Left lung (tissue), 4 donors: ENCODE measurements at regions not wholly inside any gene's neighbourhood (a gene's known extent, or its start where the extent isn't known, plus 50 kb on each side); places are given as distances from the start of the nearest gene placed in this dataset.
"Not testable (repeated sequence)": the region's sequence is repeated elsewhere in the genome, so short reads cannot be mapped to it uniquely, and the experiment has no call there.

Experiments
- ATAC-seq: fragments of 200-7000 bp; cut with Tn5 transposase; one replicate; pipeline ENCODE4 v1.9.1; 2020; ENCODE audit warnings: moderate library complexity
- DNase-seq, 4 donors: peaks; one replicate each; pipeline ENCODE4 v3.0.0-alpha.2; 2013 to 2020
- H3K27ac ChIP-seq, 2 donors: fragments of 200-600 bp; sonication (generic) in 1 of 2; one replicate each; pipeline versions ENCODE4 v1.5.0 to v1.8.0; 2020 to 2021
- H3K27me3 ChIP-seq, 2 donors: fragments of 200-600 bp; sonication (generic) in 1 of 2; one replicate each; pipeline versions ENCODE4 v1.5.0 to v1.8.0; 2020 to 2021
- H3K36me3 ChIP-seq, 2 donors: fragments of 200-600 bp; sonication (generic) in 1 of 2; one replicate each; pipeline versions ENCODE4 v1.5.0 to v1.8.0; 2020 to 2021
- H3K4me1 ChIP-seq, 2 donors: fragments of 200-600 bp; one replicate each; pipeline ENCODE4 v1.8.0; 2021
- H3K4me3 ChIP-seq, 2 donors: fragments of 200-600 bp; sonication (generic) in 1 of 2; one replicate each; pipeline versions ENCODE4 v1.5.0 to v1.8.0; 2020 to 2021; ENCODE audit warnings: mild to moderate bottlenecking in 1 of 2
- H3K9me3 ChIP-seq, 2 donors: fragments of 200-600 bp; sonication (generic) in 1 of 2; one replicate each; pipeline versions ENCODE4 v1.5.0 to v1.8.0; 2020 to 2021
- intact Hi-C, 2 donors: fragments of 100-400 bp; cut with DNase I; formaldehyde crosslinking; loops; one replicate each; pipeline versions ENCODE4 v1.11.2 to v1.14.2; 2022
- TF ChIP-seq, protein P1 (sequence below), 2 donors: fragments of 200-600 bp; sonication (generic) in 1 of 2; IDR thresholded peaks; one replicate each; pipeline versions ENCODE4 v1.5.0 to v1.8.0; 2021; ENCODE audit warnings: antibody characterized with exemption in 2 of 2
- donor health status: DM: no; HTN: yes; CAD: no.
- donor health status: DM: no; HTN: no; CAD: no.

DNA sequence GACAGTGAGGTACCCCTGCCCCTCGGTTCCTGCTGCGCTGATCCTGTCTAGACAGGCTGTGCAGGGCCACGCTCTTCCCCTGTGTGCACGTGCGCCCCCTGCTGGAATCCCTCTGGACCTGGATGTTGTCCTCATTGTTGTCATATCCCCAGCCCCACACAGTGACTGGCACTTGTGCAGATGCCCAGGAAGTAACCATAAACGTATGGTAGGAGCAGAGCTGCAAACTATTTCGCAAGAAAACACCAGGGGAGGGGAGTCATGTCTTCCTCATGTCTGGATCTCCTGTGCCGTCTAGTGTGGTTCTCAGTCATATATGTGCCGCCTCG is 114.7 kb downstream of the CRYBB2 start:
- intact Hi-C loops, result no loop called here
- H3K4me1 ChIP-seq, result no peaks in the 10 kb centered on the region
- H3K27me3 ChIP-seq, result no peaks in the 10 kb centered on the region
- H3K9me3 ChIP-seq, result no peaks in the 10 kb centered on the region
- no peak overlapping the region for H3K4me3 ChIP-seq
- ATAC-seq, result peak; percentile 94
- TF ChIP-seq, protein P1, sequence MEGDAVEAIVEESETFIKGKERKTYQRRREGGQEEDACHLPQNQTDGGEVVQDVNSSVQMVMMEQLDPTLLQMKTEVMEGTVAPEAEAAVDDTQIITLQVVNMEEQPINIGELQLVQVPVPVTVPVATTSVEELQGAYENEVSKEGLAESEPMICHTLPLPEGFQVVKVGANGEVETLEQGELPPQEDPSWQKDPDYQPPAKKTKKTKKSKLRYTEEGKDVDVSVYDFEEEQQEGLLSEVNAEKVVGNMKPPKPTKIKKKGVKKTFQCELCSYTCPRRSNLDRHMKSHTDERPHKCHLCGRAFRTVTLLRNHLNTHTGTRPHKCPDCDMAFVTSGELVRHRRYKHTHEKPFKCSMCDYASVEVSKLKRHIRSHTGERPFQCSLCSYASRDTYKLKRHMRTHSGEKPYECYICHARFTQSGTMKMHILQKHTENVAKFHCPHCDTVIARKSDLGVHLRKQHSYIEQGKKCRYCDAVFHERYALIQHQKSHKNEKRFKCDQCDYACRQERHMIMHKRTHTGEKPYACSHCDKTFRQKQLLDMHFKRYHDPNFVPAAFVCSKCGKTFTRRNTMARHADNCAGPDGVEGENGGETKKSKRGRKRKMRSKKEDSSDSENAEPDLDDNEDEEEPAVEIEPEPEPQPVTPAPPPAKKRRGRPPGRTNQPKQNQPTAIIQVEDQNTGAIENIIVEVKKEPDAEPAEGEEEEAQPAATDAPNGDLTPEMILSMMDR (IDR thresholded peaks at IDR 0.05), result peak; percentile 32 to 48
- H3K27ac ChIP-seq, result no peak overlapping the region
- H3K36me3 ChIP-seq, result no peaks in the 10 kb centered on the region
- peak in 3 of 4 donors; percentile 7 to 91 (median 47) for DNase-seq

DNA sequence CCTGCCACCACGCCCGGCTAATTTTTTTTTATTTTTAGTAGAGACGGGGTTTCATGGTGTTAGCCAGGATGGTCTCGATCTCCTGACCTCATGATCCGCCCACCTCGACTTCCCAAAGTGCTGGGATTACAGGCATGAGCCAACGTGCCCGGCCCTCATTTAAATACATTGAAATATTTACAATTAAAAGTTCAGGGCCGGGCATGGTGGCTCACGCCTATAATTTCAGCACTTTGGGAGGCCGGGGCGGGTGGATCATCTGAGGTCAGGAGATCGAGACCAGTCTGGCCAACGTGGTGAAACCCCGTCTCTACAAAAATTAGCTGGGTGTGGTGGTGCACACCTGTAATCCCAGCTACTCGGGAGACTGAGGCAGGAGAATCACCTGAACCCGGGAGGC is 115.2 kb downstream of the CRYBB2 start:
- H3K27ac ChIP-seq, ATAC-seq, DNase-seq, H3K4me1 ChIP-seq, H3K9me3 ChIP-seq, H3K4me3 ChIP-seq, H3K27me3 ChIP-seq, H3K36me3 ChIP-seq, intact Hi-C loops: not testable (repeated sequence)

DNA sequence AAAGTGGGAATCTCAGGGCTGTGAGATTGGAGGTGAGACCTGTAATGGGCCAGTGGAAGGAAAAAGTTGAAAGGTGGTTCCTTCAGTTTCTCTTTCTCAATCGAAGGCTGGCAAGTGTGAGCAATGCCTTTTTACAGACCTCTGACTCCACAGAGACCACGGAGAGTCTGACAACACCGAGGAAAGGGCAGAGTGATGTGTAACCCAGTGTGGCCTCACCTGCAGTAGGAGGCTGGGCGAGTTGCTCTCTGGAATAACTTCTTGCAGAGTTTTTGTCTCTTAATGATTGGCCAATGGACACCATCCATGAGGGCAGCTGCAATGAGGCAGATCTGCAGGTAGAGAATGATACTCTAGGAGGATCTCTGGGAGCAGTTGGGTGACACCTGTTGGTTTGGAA is 115.8 kb downstream of the CRYBB2 start:
- ATAC-seq, DNase-seq, H3K4me3 ChIP-seq, H3K36me3 ChIP-seq, intact Hi-C loops, H3K4me1 ChIP-seq, H3K9me3 ChIP-seq, H3K27me3 ChIP-seq, H3K27ac ChIP-seq: not testable (repeated sequence)

DNA sequence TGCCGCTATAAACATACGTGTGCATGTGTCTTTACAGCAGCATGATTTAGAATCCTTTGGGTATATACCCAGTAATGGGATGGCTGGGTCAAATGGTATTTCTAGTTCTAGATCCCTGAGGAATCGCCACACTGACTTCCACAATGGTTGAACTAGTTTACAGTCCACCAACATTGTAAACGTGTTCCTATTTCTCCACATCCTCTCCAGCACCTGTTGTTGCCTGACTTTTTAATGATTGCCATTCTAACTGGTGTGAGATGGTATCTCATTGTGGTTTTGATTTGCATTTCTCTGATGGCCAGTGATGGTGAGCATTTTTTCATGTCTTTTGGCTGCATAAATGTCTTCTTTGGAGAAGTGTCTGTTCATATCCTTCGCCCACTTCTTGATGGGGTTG is 121.1 kb downstream of the CRYBB2 start:
- intact Hi-C loops, H3K4me1 ChIP-seq, H3K27ac ChIP-seq, ATAC-seq, H3K27me3 ChIP-seq, H3K4me3 ChIP-seq, DNase-seq: not testable (repeated sequence)
- peaks cover 0 to 15% of the 10 kb centered on the region in 2 donors for H3K9me3 ChIP-seq
- peaks cover 0 to 15% of the 10 kb centered on the region in 2 donors for H3K36me3 ChIP-seq

DNA sequence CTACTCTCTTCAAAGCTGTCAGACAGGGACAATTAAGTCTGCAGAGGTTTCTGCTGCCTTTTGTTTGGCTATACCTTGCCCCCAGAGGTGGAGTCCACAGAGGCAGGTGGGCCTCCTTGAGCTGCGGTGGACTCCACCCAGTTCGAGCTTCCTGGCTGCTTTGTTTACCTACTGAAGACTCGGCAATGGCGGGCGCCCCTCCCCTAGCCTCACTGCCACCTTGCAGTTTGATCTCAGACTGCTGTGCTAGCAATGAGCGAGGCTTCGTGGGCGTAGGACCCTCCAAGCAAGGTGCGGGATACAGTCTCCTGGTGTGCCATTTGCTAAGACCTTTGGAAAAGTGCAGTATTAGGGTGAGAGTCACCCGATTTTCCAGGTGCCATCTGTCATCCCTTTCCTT is 124.9 kb downstream of the CRYBB2 start:
- ATAC-seq, intact Hi-C loops, DNase-seq, H3K27ac ChIP-seq, H3K27me3 ChIP-seq, H3K4me1 ChIP-seq, H3K4me3 ChIP-seq: not testable (repeated sequence)
- Histone ChIP-seq H3K9me3 (peaks cover 0 to 15% of the 10 kb centered on the region in 2 donors), H3K36me3 (peaks cover 0 to 48% of the 10 kb centered on the region in 2 donors)

DNA sequence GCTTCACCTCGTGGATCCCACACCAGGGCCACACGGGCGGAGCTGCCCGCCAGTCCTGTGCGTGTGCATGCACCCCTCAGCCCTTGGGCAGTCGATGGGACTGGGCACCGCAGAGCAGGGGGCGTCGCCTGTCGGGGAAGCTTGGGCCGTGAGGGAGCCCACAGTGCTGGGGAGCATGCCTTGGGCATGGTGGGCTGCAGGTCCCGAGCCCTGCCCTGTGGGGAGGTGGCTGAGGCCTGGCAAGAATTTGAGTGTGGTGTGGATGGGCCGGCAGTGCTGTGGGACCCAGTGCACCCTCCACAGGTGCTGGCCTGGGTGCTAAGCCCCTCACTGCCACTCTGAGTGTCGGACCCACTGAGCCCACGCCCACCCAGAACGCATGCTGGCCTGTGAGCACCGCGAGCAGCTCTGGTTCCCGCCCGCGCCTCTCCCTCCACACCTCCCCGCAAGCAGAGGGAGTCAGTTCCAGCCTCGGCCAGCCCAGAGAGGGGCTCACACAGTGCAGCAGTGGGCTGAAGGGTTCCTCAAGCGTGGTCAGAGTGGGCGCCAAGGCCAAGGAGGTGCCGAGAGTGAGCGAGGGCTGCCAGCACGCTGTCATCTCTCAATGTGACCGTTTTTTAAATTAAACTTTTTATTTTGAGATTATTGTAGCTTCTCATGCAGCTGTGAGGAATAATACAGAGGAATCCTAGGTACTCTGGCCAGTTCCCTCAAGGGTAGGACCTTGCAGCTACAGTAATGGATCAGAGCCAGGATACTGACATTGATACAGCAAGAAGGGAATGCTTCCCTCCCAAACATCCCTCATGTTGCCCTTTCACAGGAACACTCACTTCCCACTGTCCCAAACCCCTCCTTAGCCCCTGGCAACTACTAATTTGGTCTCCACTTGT is 127.7 kb downstream of the CRYBB2 start:
- DNase-seq, result peak in 1 of 4 donors; percentile 81
- peaks cover 0 to 75% of the 10 kb centered on the region in 2 donors for H3K36me3 ChIP-seq
- ATAC-seq, result no peak
- intact Hi-C loops, result no loop called here
- TF ChIP-seq, protein P1 (IDR thresholded peaks at IDR 0.05), result no peak
- H3K27me3 ChIP-seq, result no peaks in the 10 kb centered on the region
- no peaks in the 10 kb centered on the region for H3K4me1 ChIP-seq
- no peak overlapping the region for H3K4me3 ChIP-seq
- no peak overlapping the region for H3K27ac ChIP-seq
- H3K9me3 ChIP-seq, result peaks cover 0 to 2% of the 10 kb centered on the region in 2 donors

DNA sequence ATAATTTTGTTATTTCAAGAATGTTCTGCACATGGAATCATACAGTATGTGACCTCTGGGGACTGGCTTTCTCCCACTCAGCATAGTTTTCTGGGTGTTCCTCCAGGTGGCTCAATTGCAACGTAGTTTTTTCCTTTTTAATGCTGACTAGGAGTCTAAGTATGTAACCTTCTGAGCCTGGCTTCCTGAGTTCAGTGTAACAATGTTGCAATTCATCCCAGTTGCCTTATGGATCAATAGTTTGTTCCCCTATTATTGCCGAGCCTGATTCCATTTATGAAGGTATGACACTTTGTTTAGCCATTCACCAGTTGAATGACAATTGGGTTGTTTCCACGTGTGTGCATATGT is 128.3 kb downstream of the CRYBB2 start:
- Histone ChIP-seq H3K27me3 (no peaks in the 10 kb centered on the region), H3K4me1 (no peaks in the 10 kb centered on the region), H3K36me3 (peaks cover 0 to 82% of the 10 kb centered on the region in 2 donors), H3K9me3 (peaks cover 0 to 2% of the 10 kb centered on the region in 2 donors), H3K4me3 (no peak overlapping the region), H3K27ac (no peak overlapping the region)
- ATAC-seq (no peak), DNase-seq (no peak)
- TF ChIP-seq, protein P1 (IDR thresholded peaks at IDR 0.05), result no peak
- intact Hi-C loops, result no loop called here
